ENCODE measurements at regions not wholly inside any gene's neighbourhood (a gene's known extent, or its start where the extent isn't known, plus 50 kb on each side); places are given as distances from the start of the nearest gene placed in this dataset.
A peak's percentile ranks its signal among the peaks of the same experiment; 100 is the strongest.

- DNase-seq: no peak
These were observed 358.8 kb downstream of the ELAVL2 start for GRCh38 chr9:23467276-23467675.

GRCh38 chr9:23477908-23478307, 348.1 kb downstream of the ELAVL2 start:
- DNase-seq: no peak

GRCh38 chr9:23483566-23483965, 342.5 kb downstream of the ELAVL2 start:
- no peak for DNase-seq

GRCh38 chr9:23492126-23493002, 333.7 kb downstream of the ELAVL2 start:
- DNase-seq: peak; percentile 27

- no peak for DNase-seq
These were observed 332.8 kb downstream of the ELAVL2 start for GRCh38 chr9:23493219-23493618.

GRCh38 chr9:23496489-23497136, 329.4 kb downstream of the ELAVL2 start:
- DNase-seq: no peak

- no peak for DNase-seq
These were observed 328.9 kb downstream of the ELAVL2 start for GRCh38 chr9:23497137-23497504.

- DNase-seq: no peak
These were observed 324.0 kb downstream of the ELAVL2 start for GRCh38 chr9:23502004-23502403.

- DNase-seq: no peak
These were observed 303.1 kb downstream of the ELAVL2 start for GRCh38 chr9:23522952-23523351.

- DNase-seq: no peak
These were observed 301.4 kb downstream of the ELAVL2 start for GRCh38 chr9:23524607-23525155.

- no peak for DNase-seq
These were observed 299.2 kb downstream of the ELAVL2 start for GRCh38 chr9:23526806-23527205.

GRCh38 chr9:23532282-23532681, 293.8 kb downstream of the ELAVL2 start:
- no peak for DNase-seq

- no peak for DNase-seq
These were observed 288.6 kb downstream of the ELAVL2 start for GRCh38 chr9:23537192-23538066.

GRCh38 chr9:23538067-23538402, 288.0 kb downstream of the ELAVL2 start:
- DNase-seq: no peak

GRCh38 chr9:23538461-23539003, 287.5 kb downstream of the ELAVL2 start:
- no peak for DNase-seq

GRCh38 chr9:23539311-23539710, 286.7 kb downstream of the ELAVL2 start:
- no peak for DNase-seq

GRCh38 chr9:23541976-23542375, 284.1 kb downstream of the ELAVL2 start:
- DNase-seq: no peak

- DNase-seq: no peak
These were observed 283.6 kb downstream of the ELAVL2 start for GRCh38 chr9:23542438-23542837.

GRCh38 chr9:23542927-23543326, 283.1 kb downstream of the ELAVL2 start:
- no peak for DNase-seq

- no peak for DNase-seq
These were observed 282.6 kb downstream of the ELAVL2 start for GRCh38 chr9:23543419-23543818.

- no peak for DNase-seq
These were observed 280.3 kb downstream of the ELAVL2 start for GRCh38 chr9:23545728-23546127.

- no peak for DNase-seq
These were observed 274.7 kb downstream of the ELAVL2 start for GRCh38 chr9:23551311-23551721.
